Thyroid gland (tissue), 4 donors: ENCODE measurements at regions not wholly inside any gene's neighbourhood (a gene's known extent, or its start where the extent isn't known, plus 50 kb on each side); places are given as distances from the start of the nearest gene placed in this dataset.

Experiments used
- CTCF ChIP-seq, 6 experiments: fragments of 200-600 bp in 3 of 6; fragments of 450-650 bp in 3 of 6; sonication (generic) in 3 of 6; IDR thresholded peaks; one replicate each; pipeline ENCODE4 v1.5.1; 2016 to 2019; ENCODE audit warnings: antibody characterized with exemption in 6 of 6, mild to moderate bottlenecking in 2 of 6, inconsistent platforms in 1 of 6, moderate library complexity in 1 of 6
- POLR2A ChIP-seq, 2 donors: fragments of 450-650 bp; IDR thresholded peaks; one replicate each; pipeline ENCODE4 v1.6.1; 2017; ENCODE audit warnings: antibody characterized with exemption in 2 of 2, mild to moderate bottlenecking in 2 of 2, moderate library complexity in 1 of 2

GRCh38 chr5:43967165-43967564 lies 364.2 kb downstream of the NNT start:
- TF ChIP-seq POLR2A (IDR thresholded peaks at IDR 0.05), result no peak
- no peak for TF ChIP-seq CTCF (IDR thresholded peaks at IDR 0.05)
